GM12878 (cell line): ENCODE measurements at regions not wholly inside any gene's neighbourhood (a gene's known extent, or its start where the extent isn't known, plus 50 kb on each side); places are given as distances from the start of the nearest gene placed in this dataset.

Experiments used
- ATAC-seq: fragments of 200-7000 bp; cut with Tn5 transposase; 3 replicates; pipeline ENCODE4 v1.9.1; 2020; ENCODE audit warnings: mild to moderate bottlenecking, moderate library complexity
- BruUV-seq: library from RNA; stranded (reverse); fragments of 400-500 nt; replicated peaks from 2 replicates; lab custom pipeline; 2021; lab: Mats Ljungman, UMichigan
- CTCF ChIA-PET: fragments of 300-600 bp; sonication (Branson Sonifier 250); formaldehyde crosslinking; extraction: SDS; loops from one replicate; lab custom pipeline; 2021; ENCODE audit warnings: inconsistent platforms; lab: Yijun Ruan, JAX
- POLR2A ChIA-PET: fragments of 350-600 bp; formaldehyde crosslinking; extraction: SDS; loops from one replicate; lab custom pipeline; 2021; ENCODE audit warnings: inconsistent platforms; lab: Charles Lee
- RAD21 ChIA-PET: fragments of 300-600 bp; sonication (Branson Sonifier 250); formaldehyde crosslinking; loops from one replicate; lab custom pipeline; 2023; ENCODE audit warnings: antibody characterized with exemption; ENCODE audit not compliant: unreplicated experiment; lab: Charles Lee
- SMC1A ChIA-PET: fragments of 300-600 bp; sonication (Branson Sonifier 250); formaldehyde crosslinking; loops from one replicate; lab custom pipeline; 2023; ENCODE audit not compliant: unreplicated experiment, uncharacterized antibody; lab: Charles Lee
- DNase-seq: peaks from one replicate; pipeline ENCODE4 v3.0.0-alpha.2; 2011; ENCODE audit warnings: low read depth, low spot score
- FAIRE-seq: peaks from 3 replicates; lab custom pipeline; 2011; peaks lifted over from hg19 to GRCh38; lab: Jason Lieb, UNC
- H2AFZ ChIP-seq: 2 replicates; pipeline ENCODE4 v1.6.0; 2011; ENCODE audit warnings: low read depth, low read length, control low read depth; ENCODE audit not compliant: control insufficient read depth
- H3K27ac ChIP-seq: 2 replicates; pipeline ENCODE4 v1.5.1; 2011; ENCODE audit warnings: control low read depth; ENCODE audit not compliant: control insufficient read depth, insufficient read depth
- H3K27me3 ChIP-seq, 2 experiments: replicated peaks in 1 of 2; 2 replicates each; pipeline versions ENCODE4 v1.6.0 to v1.6.1; 2011; ENCODE audit warnings: low read length in 1 of 2; ENCODE audit not compliant: control insufficient read depth in 2 of 2, insufficient read depth in 2 of 2
- H3K36me3 ChIP-seq, 2 experiments: 2 replicates each; pipeline ENCODE4 v1.5.1; 2011; ENCODE audit warnings: low read length in 1 of 2; ENCODE audit not compliant: control insufficient read depth in 2 of 2, insufficient read depth in 2 of 2
- H3K4me1 ChIP-seq: 2 replicates; pipeline ENCODE4 v1.6.1; 2011; ENCODE audit warnings: mild to moderate bottlenecking, low read length, moderate library complexity, mixed read lengths; ENCODE audit not compliant: control insufficient read depth, insufficient read depth
- H3K4me2 ChIP-seq: 2 replicates; pipeline ENCODE4 v1.6.0; 2011; ENCODE audit warnings: control low read depth; ENCODE audit not compliant: control insufficient read depth, insufficient read depth
- H3K4me3 ChIP-seq: fragments of 200-600 bp; sonication (generic); 2 replicates; pipeline ENCODE4 v1.5.1; 2016
- H3K79me2 ChIP-seq: 2 replicates; pipeline ENCODE4 v1.6.0; 2011; ENCODE audit warnings: low read length; ENCODE audit not compliant: control insufficient read depth, insufficient read depth
- H3K9ac ChIP-seq: 2 replicates; pipeline ENCODE4 v1.8.0; 2011; ENCODE audit warnings: low read length, control low read depth, mixed read lengths; ENCODE audit not compliant: control insufficient read depth, insufficient read depth
- H3K9me3 ChIP-seq: replicated peaks from 3 replicates; pipeline ENCODE4 v1.5.1; 2011; ENCODE audit warnings: mild to moderate bottlenecking, low read length; ENCODE audit not compliant: control insufficient read depth, insufficient read depth
- H4K20me1 ChIP-seq: 2 replicates; pipeline ENCODE4 v1.6.0; 2011; ENCODE audit not compliant: control insufficient read depth, insufficient read depth
- ATF3 ChIP-seq: IDR thresholded peaks from 2 replicates; pipeline ENCODE4 v1.6.1; 2011; ENCODE audit warnings: low read depth, mild to moderate bottlenecking, low read length, moderate library complexity, borderline replicate concordance; ENCODE audit errors: extremely low read depth
- BCLAF1 ChIP-seq: fragments of 450-650 bp; IDR thresholded peaks from 2 replicates; pipeline ENCODE4 v1.6.1; 2017; ENCODE audit warnings: antibody characterized with exemption, mild to moderate bottlenecking, moderate library complexity
- HDAC6 ChIP-seq: fragments of 200-600 bp; sonication (generic); IDR thresholded peaks from one replicate; pipeline ENCODE4 v1.8.0; 2017; ENCODE audit warnings: antibody characterized with exemption; ENCODE audit not compliant: unreplicated experiment
- STAT3 ChIP-seq: IDR thresholded peaks from 2 replicates; pipeline ENCODE4 v1.6.1; 2011; ENCODE audit warnings: low read depth, low read length, improper control_type of control experiment
- ZBTB33 ChIP-seq: fragments of 450-650 bp; IDR thresholded peaks from 2 replicates; pipeline ENCODE4 v1.6.1; 2017; ENCODE audit warnings: mild to moderate bottlenecking
- WGBS: methylation state at CpG from one replicate; pipeline ENCODE4 v1.1.6; 2016; ENCODE audit warnings: low lambda C conversion rate; ENCODE audit not compliant: insufficient replicate concordance, insufficient coverage; ENCODE audit errors: missing lambda C conversion rate; 5-methylcytosine and 5-hydroxymethylcytosine counted together
- in situ Hi-C: fragments of 300-500 bp; cut with MboI; formaldehyde crosslinking; loops from 9 replicates; pipeline ENCODE4 v1.14.3; 2018; ENCODE audit warnings: mixed read lengths
- intact Hi-C: fragments of 100-400 bp; cut with micrococcal nuclease; formaldehyde crosslinking; loops from one replicate; pipeline ENCODE4 v1.14.2; 2022; ENCODE audit not compliant: unreplicated experiment

- no peaks in the 10 kb centered on the region for H3K4me1 ChIP-seq
- H3K27me3 ChIP-seq: no peaks in the 10 kb centered on the region; a peak in 1 of 4 replicates
- no peak overlapping the region for H3K9ac ChIP-seq
- H3K27ac ChIP-seq: no peak overlapping the region
- DNase-seq (no peak), FAIRE-seq (no peak)
- no peak overlapping the region for H3K4me3 ChIP-seq
- no peak overlapping the region for H2AFZ ChIP-seq
- CTCF ChIA-PET: no interaction called here
- RAD21 ChIA-PET: no interaction called here
- no peaks in the 10 kb centered on the region for H3K36me3 ChIP-seq
- POLR2A ChIA-PET: no interaction called here
- no peak for TF ChIP-seq ZBTB33
- no peak for TF ChIP-seq HDAC6
- TF ChIP-seq BCLAF1: no peak
- TF ChIP-seq ATF3: no peak
- TF ChIP-seq STAT3: no peak
- TF ChIP-seq, all 136 proteins: peak for 0
- Histone ChIP-seq H3K79me2 (no peaks in the 10 kb centered on the region), H4K20me1 (no peaks in the 10 kb centered on the region), H3K9me3 (peaks cover 1% of the 10 kb centered on the region; the same call in 2 of the 3 replicates), H3K4me2 (no peak overlapping the region)
- in situ Hi-C loops (no loop called here), intact Hi-C loops (no loop called here)
- SMC1A ChIA-PET: no interaction called here
- no TSS peak for BruUV-seq
- WGBS: 27% methylated on average over 3 of the region's 3 CpGs
- ATAC-seq: no peak
Observed at GRCh38 chr2:10513201-10513600, 65.1 kb upstream of the ODC1 start.
